Muscle of leg (tissue), 3 donors: ENCODE measurements at regions not wholly inside any gene's neighbourhood (a gene's known extent, or its start where the extent isn't known, plus 50 kb on each side); places are given as distances from the start of the nearest gene placed in this dataset.

Experiments used
- DNase-seq: peaks from one replicate; pipeline ENCODE4 v3.0.0; 2013
- H3K27ac ChIP-seq: one replicate; pipeline ENCODE4 v1.5.1; 2013; ENCODE audit warnings: mild to moderate bottlenecking, low read length, control low read depth
- H3K27me3 ChIP-seq: one replicate; pipeline ENCODE4 v1.6.1; 2013; ENCODE audit warnings: low read length; ENCODE audit not compliant: control insufficient read depth, insufficient read depth
- H3K36me3 ChIP-seq: one replicate; pipeline ENCODE4 v1.6.1; 2013; ENCODE audit warnings: low read length; ENCODE audit not compliant: control insufficient read depth, insufficient read depth
- H3K4me1 ChIP-seq: one replicate; pipeline ENCODE4 v1.6.1; 2013; ENCODE audit warnings: low read length; ENCODE audit not compliant: control insufficient read depth, insufficient read depth
- H3K4me3 ChIP-seq: one replicate; pipeline ENCODE4 v1.5.1; 2013; ENCODE audit warnings: low read length, control low read depth
- H3K9me3 ChIP-seq: replicated peaks from 2 replicates; pipeline ENCODE4 v1.6.1; 2013; ENCODE audit warnings: low read depth, low read length; ENCODE audit not compliant: control insufficient read depth
- WGBS: methylation state at CpG from one replicate; pipeline ENCODE4 v1.1.5; 2013; ENCODE audit warnings: missing lambda C conversion rate; ENCODE audit not compliant: insufficient coverage; 5-methylcytosine and 5-hydroxymethylcytosine counted together

DNA sequence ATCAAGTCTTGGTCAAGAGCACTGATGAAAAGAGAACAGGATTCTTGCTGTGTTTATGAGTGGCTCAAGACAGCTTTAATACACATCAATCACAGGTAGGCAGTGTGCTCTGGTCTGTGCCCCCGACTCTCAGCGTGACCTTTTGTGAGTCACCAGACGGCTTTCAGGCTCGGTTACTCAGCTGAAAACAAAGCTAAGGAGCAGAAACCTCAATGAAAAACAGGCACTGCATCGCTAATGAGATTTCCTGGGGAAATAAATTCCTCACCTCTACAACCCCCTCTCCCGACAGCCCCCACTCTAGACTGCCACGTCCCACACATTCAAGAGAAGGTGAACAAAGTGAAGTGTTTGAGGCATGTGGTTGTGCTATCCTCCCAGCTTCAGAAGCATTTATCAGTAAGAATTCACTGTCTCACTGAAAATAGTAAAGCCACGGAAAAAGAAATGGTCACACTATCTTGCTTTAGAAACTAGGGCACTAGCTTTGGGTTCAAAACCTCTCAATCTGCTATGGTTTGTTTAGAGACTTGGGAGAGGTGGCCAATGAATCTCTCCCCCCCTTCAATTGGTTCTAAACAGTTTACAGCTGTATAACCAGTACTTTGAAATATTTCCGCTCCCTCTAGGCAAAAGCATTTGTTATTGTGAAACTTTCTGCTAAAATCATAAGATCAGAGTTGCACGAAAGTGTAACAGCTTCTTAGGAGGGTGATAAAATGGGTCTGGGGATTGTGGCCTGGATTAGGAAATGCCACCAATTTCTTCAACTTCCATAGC, 199.5 kb upstream of the PMFBP1 start:
- Histone ChIP-seq H3K36me3 (no peaks in the 10 kb centered on the region), H3K4me3 (no peak overlapping the region), H3K27me3 (no peaks in the 10 kb centered on the region), H3K4me1 (no peaks in the 10 kb centered on the region), H3K27ac (no peak overlapping the region), H3K9me3 (no peaks in the 10 kb centered on the region)
- WGBS: 46% methylated on average over 4 of the region's 10 CpGs
- DNase-seq: peak; percentile 0

- no CpG with 5 or more reads among the region's 1 CpG for WGBS
- Histone ChIP-seq H3K27ac (no peak overlapping the region), H3K27me3 (no peaks in the 10 kb centered on the region), H3K4me3 (no peak overlapping the region), H3K9me3 (peaks cover 2% of the 10 kb centered on the region), H3K36me3 (no peaks in the 10 kb centered on the region), H3K4me1 (no peaks in the 10 kb centered on the region)
- no peak for DNase-seq
Observed at GRCh38 chr16:72369274-72369673, 197.3 kb upstream of the PMFBP1 start.

GRCh38 chr16:72367851-72368250, 195.9 kb upstream of the PMFBP1 start:
- Histone ChIP-seq H3K27me3 (no peaks in the 10 kb centered on the region), H3K36me3 (no peaks in the 10 kb centered on the region), H3K4me3 (no peak overlapping the region), H3K9me3 (peaks cover 2% of the 10 kb centered on the region), H3K4me1 (no peaks in the 10 kb centered on the region), H3K27ac (no peak overlapping the region)
- DNase-seq: peak; percentile 8

DNA sequence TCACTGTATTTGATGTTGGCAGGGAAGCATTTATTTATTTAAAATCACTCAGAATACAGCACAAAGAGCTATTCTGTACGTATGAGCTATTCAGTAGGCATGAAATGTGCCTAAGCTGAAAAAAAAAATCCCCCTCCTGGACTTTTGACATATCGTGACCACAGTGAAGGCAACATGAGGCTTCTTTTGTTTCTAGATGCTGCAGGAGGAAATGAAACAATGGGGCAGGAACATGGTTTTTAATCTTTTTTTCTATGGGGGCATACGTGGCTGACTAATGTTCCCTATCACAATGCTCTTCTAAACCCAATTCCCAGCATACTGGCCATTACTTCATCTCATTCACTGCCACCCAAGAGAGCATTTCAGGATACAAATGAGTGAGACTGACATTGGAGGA, 191.0 kb upstream of the PMFBP1 start:
- no CpG with 5 or more reads among the region's 3 CpGs for WGBS
- no peak for DNase-seq
- no peak overlapping the region for H3K4me3 ChIP-seq
- H3K9me3 ChIP-seq: peaks cover 2% of the 10 kb centered on the region
- H3K4me1 ChIP-seq: no peaks in the 10 kb centered on the region
- H3K27ac ChIP-seq: no peak overlapping the region
- H3K27me3 ChIP-seq: no peaks in the 10 kb centered on the region
- H3K36me3 ChIP-seq: no peaks in the 10 kb centered on the region

DNA sequence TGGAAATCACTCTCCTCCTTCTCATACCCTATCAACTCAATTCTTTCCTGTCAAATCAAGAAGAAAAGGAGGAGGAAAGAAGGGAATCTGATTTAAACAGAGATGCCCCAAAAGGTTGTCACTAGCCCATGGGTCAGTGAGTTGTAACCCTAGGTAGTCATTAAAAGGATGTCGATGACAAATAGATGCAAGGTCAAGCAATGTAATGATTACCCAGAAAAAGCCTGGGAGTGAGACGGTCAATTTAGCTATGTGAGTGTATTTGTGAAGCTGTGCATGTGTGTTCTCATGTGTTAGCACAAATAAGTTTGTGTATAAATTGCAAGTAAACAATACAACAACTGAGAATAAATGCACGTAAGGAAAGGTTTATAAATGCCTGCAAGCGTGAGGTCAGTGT, 190.5 kb upstream of the PMFBP1 start:
- WGBS: 83% methylated on average over 1 of the region's 4 CpGs
- Histone ChIP-seq H3K27me3 (no peaks in the 10 kb centered on the region), H3K9me3 (peaks cover 2% of the 10 kb centered on the region), H3K36me3 (no peaks in the 10 kb centered on the region), H3K4me1 (no peaks in the 10 kb centered on the region), H3K27ac (no peak overlapping the region), H3K4me3 (no peak overlapping the region)
- DNase-seq: no peak

- no peak overlapping the region for H3K27ac ChIP-seq
- no peaks in the 10 kb centered on the region for H3K4me1 ChIP-seq
- WGBS: no CpG with 5 or more reads among the region's 6 CpGs
- no peaks in the 10 kb centered on the region for H3K9me3 ChIP-seq
- DNase-seq: no peak
- no peaks in the 10 kb centered on the region for H3K36me3 ChIP-seq
- H3K4me3 ChIP-seq: no peak overlapping the region
- H3K27me3 ChIP-seq: no peaks in the 10 kb centered on the region
Observed at GRCh38 chr16:72357910-72358309, 186.0 kb upstream of the PMFBP1 start.

GRCh38 chr16:72355561-72355960, 183.6 kb upstream of the PMFBP1 start:
- H3K4me3 ChIP-seq: no peak overlapping the region
- no peak for DNase-seq
- H3K4me1 ChIP-seq: no peaks in the 10 kb centered on the region
- no CpG with 5 or more reads among the region's 2 CpGs for WGBS
- H3K27ac ChIP-seq: no peak overlapping the region
- H3K9me3 ChIP-seq: no peaks in the 10 kb centered on the region
- H3K27me3 ChIP-seq: no peaks in the 10 kb centered on the region
- no peaks in the 10 kb centered on the region for H3K36me3 ChIP-seq

DNA sequence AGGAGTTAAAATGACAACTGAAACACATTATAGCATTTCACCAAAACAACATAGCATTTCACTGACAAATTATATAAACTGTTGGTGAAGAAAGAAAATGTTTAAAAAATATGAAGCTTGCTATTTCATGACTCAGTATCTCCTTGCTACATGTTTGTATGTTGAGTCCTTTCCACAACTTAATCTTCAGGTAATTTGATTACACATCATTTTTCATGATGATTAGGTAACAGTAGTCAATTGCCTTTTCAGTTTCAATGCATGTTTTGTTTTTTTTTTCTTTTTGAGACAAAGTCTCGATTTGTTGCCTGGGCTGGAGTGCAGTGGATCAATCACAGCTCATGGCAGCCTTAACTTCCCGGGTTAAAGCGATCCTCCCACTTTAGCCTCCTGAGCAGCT, 177.8 kb upstream of the PMFBP1 start:
- Histone ChIP-seq H3K36me3 (no peaks in the 10 kb centered on the region), H3K9me3 (no peaks in the 10 kb centered on the region), H3K27me3 (no peaks in the 10 kb centered on the region), H3K4me3 (no peak overlapping the region), H3K4me1 (no peaks in the 10 kb centered on the region), H3K27ac (no peak overlapping the region)
- DNase-seq: no peak
- 93% methylated on average over 3 of the region's 3 CpGs for WGBS

- no peaks in the 10 kb centered on the region for H3K36me3 ChIP-seq
- H3K4me3 ChIP-seq: no peak overlapping the region
- 94% methylated on average over 2 of the region's 2 CpGs for WGBS
- H3K27ac ChIP-seq: no peak overlapping the region
- no peak for DNase-seq
- no peaks in the 10 kb centered on the region for H3K4me1 ChIP-seq
- peaks cover 3% of the 10 kb centered on the region for H3K9me3 ChIP-seq
- H3K27me3 ChIP-seq: no peaks in the 10 kb centered on the region
Observed at GRCh38 chr16:72332926-72333325, 161.0 kb upstream of the PMFBP1 start.

DNA sequence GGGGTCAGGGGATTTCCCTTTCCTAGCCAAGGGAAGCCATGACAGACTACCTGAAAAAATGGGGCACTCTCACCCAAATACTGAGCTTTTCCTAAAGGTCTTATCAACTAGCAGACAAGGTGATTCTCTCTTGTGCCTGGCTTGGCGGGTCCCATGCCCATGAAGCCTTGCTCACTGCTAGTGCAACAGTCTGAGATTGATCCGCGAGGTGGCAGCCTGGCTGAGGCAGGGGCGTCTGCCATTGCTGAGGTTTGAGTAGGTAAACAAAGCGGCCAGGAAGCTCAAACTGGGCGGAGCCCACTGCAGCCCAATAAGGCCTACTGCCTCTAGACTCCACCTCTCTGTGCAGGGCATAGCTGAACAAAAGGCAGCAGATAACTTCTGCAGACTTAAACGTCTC, 152.6 kb upstream of the PMFBP1 start:
- Histone ChIP-seq H3K4me1 (no peaks in the 10 kb centered on the region), H3K9me3 (peaks cover 4% of the 10 kb centered on the region), H3K27me3 (no peaks in the 10 kb centered on the region), H3K27ac (no peak overlapping the region), H3K36me3 (no peaks in the 10 kb centered on the region), H3K4me3 (no peak overlapping the region)
- 93% methylated on average over 5 of the region's 7 CpGs for WGBS
- no peak for DNase-seq

GRCh38 chr16:72317446-72317845, 145.5 kb upstream of the PMFBP1 start:
- Histone ChIP-seq H3K4me3 (no peak overlapping the region), H3K4me1 (no peaks in the 10 kb centered on the region), H3K36me3 (no peaks in the 10 kb centered on the region), H3K27me3 (no peaks in the 10 kb centered on the region), H3K27ac (no peak overlapping the region), H3K9me3 (peaks cover 4% of the 10 kb centered on the region)
- WGBS: no CpG with 5 or more reads among the region's 2 CpGs
- peak; percentile 38 for DNase-seq
